ENCODE measurements at regions not wholly inside any gene's neighbourhood (a gene's known extent, or its start where the extent isn't known, plus 50 kb on each side); places are given as distances from the start of the nearest gene placed in this dataset.
"Not testable (repeated sequence)": the region's sequence is repeated elsewhere in the genome, so short reads cannot be mapped to it uniquely, and the experiment has no call there.

GRCh38 chr7:34487391-34488115 lies 170.5 kb upstream of the NPSR1 start:
- DNase-seq (ENCODE audit: low spot score), result no peak

DNA sequence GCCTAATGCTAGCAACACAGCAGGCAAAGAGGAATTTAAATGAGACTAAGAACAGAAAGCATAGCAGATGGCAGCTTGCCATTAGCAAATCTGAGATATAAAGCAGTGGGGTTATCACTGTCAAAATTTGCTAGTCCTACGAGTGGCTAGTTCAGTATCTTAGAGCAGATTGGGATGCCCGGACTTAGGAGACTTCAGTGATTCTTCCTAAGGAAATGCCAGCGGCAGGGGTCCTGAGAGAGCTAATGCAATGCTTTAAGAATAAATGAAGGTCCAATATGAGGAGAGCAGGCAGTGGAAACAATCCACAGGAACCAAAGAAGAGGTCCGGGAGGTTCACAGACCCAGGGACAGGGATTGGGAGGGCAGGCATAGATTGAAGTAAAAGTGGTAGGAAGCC lies 169.3 kb upstream of the NPSR1 start:
- DNase-seq (ENCODE audit: low spot score), result no peak

DNA sequence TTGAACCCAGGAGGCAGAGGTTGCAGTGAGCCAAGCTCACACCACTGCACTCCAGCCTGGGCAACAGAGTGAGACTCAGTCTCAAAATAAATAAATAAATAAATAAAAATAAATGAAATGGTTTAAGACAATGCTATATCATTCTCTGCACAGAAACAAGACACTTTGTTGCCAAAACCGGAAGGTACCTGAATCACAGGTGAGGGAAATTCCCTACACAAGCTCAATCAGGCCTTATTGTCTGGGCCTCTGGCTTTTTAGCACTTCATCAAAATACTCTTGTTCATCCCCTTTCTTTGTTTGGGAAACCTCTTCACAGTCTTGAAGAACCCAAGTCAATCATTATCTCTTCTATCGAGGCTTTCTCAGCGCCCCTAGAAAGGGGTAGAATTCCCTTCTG lies 166.1 kb upstream of the NPSR1 start:
- no peak for DNase-seq (ENCODE audit: low spot score)

- no peak for DNase-seq (ENCODE audit: low spot score)
Observed at GRCh38 chr7:34493752-34494151, 164.3 kb upstream of the NPSR1 start.

- no peak for DNase-seq (ENCODE audit: low spot score)
Observed at GRCh38 chr7:34497153-34497777, 160.8 kb upstream of the NPSR1 start.

DNA sequence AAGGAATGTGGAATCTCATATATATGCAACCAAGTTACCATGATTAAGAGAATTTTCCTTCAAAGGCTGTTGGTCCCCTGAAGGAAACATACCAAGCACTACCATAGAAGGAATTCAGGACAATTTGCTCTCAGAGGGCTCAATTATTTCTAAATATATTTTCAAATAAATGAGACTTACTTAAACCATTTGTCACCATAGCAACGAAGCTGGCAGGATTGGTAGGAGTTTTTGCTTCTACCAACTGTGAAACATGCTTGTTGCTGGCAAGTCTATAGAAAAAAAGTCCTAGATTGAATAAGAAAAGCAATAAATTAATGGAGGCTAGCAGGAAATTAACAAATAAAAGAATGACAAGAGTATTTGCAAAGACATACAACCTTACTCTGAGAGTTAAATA lies 156.9 kb upstream of the NPSR1 start:
- no peak for DNase-seq (ENCODE audit: low spot score)

- no peak for DNase-seq (ENCODE audit: low spot score)
Observed at GRCh38 chr7:34507191-34507590, 150.8 kb upstream of the NPSR1 start.

DNA sequence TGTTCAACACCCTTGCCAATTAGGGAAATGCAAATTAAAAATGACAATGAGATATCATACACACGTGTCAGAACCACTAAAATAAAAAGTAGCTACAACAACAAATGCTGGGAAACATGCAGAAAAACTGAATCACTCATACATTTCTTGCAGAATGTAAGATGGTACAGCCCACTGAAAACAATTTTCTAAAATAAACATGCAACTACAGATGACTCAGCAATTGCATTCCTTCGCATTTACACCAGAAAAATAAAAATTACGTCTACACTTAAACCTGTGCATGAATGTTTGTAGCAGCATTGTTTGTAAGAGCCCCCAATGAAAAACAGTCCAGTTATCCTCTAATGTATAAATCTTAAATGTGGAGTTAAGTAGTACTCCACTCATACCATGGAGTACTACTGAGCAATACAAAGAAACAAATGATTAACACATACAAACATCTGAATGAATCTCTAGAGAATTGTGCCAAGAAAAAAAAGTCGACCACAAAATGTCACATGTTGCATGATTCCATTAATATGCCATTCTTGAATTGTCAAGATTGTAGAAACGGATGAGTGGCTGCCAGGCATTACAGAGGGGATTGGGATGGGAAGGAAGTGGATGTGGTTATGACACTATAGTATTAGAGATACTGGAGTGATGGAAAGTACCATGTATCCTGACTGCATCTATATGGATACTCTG lies 134.6 kb upstream of the NPSR1 start:
- DNase-seq (ENCODE audit: low spot score), result no peak

DNA sequence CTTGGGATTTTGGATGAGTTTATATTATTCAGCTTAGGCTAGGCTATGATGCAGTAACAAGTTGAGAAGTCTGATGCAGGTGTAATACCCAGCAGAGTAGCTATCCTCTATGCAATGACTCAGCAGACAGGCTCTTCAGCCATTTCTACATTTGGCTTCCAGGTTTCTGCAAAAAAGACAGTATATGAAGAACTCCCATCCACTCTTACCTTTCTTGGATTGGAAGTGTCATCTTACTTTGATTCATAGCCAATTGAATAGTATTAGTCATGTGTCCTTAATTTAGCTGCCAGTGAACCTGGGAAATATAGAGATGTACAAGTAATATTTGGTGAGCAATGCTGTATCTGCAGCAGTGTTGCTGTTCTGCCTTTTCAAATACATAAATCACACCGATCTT lies 127.8 kb upstream of the NPSR1 start:
- DNase-seq (ENCODE audit: low spot score), result no peak

DNA sequence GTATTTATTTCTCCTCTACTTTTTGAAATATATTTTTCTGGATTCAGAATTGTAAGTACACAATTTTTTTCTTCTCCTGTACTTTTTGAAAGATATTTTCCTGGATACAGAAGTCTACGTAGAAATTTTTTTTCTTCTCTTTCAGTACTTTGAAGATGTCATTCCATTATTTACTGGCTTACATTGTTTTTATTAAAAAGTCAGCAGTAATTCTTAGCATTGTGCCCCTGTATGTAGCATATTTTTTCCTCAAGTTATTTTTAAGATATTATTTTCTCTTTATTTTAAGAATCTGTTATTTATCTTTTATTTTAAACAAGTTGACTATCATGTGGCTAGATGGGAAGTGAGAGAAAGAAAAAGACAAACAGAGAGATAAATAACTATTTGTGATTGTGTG lies 119.0 kb upstream of the NPSR1 start:
- no peak for DNase-seq (ENCODE audit: low spot score)

DNA sequence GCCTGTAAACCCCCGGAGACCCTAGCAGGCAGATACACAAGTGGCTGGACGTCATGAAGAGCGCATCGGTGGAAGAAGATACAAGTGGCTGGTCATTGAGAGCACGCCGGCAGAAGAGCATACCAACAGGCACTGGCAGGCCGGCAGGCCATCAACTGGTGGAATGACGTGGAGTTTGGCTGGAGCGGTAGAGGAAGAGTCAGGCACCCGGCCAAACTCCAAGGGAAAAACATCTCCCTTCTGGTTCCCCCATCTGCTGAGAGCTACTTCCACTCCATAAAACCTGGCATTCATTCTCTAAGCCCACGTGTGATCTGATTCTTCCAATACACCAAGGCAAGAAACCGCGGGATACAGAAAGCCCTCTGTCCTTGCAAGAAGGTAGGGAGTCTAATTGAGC lies 113.4 kb upstream of the NPSR1 start:
- no peak for DNase-seq (ENCODE audit: low spot score)

- no peak for DNase-seq (ENCODE audit: low spot score)
Observed at GRCh38 chr7:34550996-34551395, 107.0 kb upstream of the NPSR1 start.

DNA sequence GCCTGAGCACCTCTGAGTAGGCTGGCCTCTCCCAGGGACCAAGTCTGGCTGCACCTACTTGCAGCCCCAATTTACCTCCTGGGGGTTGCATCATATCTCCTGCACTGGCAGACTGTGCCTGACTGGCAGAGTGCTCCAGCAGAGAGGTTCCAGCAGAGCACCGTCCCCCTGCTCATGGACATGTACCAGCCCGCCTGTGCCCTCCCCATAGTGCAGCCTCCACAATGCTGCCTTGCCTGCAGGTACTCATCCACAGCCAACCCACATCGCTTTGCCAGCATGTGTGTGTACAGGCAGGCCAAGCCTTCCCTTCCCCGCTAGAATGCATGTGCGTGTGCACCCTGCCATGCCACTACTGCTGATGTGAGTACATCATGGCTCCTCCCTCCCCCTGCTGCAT lies 105.5 kb upstream of the NPSR1 start:
- no peak for DNase-seq (ENCODE audit: low spot score)

GRCh38 chr7:34558022-34558421 lies 100.0 kb upstream of the NPSR1 start:
- DNase-seq (ENCODE audit: low spot score), result no peak

DNA sequence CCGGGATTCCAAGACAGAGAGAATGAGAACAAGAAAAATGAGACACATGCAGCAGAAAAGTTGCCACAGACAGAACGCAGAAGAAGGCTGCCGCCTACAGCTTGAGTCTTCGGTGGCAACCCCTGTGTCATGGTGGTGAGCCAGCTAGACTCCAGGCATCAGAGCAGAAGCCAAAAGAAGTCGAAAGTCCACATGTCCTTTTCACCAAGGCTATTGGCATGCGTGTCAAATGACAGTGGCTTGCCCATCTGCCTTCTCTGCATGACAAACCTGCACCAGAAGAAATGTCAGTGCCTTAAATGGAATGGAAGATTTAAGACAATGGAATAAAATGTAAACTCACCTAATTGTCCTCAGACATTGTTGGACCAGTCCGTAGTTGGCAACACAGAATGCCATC lies 93.9 kb upstream of the NPSR1 start:
- DNase-seq (ENCODE audit: low spot score), result no peak

- DNase-seq (ENCODE audit: low spot score), result no peak
Observed at GRCh38 chr7:34567906-34568305, 90.1 kb upstream of the NPSR1 start.

- no peak for DNase-seq (ENCODE audit: low spot score)
Observed at GRCh38 chr7:34569975-34570699, 87.9 kb upstream of the NPSR1 start.

GRCh38 chr7:34575006-34575405 lies 83.0 kb upstream of the NPSR1 start:
- no peak for DNase-seq (ENCODE audit: low spot score)

GRCh38 chr7:34577934-34578333 lies 80.1 kb upstream of the NPSR1 start:
- not testable (repeated sequence) for DNase-seq (ENCODE audit: low spot score)

DNA sequence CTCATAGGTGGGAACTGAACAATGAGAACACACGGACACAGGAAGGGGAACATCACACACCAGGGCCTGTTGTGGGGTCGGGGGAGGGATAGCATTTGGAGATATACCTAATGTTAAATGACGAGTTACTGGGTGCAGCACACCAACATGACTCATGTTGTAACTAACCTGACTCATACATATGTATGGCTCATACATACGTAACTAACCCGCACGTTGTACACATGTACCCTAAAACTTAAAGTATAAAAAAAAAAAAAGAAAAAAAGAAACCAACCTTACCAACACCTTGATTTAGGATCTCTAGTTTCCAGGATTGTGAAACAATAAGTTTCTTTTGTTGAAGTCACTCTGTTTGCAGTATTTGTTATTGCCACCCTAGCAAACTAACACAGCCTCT lies 76.3 kb upstream of the NPSR1 start:
- DNase-seq (ENCODE audit: low spot score), result not testable (repeated sequence)

DNA sequence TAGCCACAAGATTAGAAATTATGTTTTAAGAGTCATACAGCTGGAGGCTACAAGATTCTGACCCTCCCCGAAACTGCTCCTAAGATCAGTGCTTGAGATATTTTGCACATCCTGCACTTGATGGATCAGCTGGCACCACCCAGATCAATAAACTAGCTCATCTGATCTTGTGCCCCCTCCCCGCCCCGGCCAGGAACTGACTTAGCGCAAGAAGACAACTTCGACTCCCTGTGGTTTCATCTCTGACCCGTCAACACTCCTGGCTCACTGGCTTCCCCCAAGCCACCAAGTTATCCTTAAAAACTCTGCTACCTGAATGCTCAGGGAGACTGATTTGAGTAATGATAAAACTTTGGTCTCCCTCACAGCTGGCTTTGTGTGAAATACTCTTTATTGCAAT lies 73.5 kb upstream of the NPSR1 start:
- DNase-seq (ENCODE audit: low spot score), result no peak

DNA sequence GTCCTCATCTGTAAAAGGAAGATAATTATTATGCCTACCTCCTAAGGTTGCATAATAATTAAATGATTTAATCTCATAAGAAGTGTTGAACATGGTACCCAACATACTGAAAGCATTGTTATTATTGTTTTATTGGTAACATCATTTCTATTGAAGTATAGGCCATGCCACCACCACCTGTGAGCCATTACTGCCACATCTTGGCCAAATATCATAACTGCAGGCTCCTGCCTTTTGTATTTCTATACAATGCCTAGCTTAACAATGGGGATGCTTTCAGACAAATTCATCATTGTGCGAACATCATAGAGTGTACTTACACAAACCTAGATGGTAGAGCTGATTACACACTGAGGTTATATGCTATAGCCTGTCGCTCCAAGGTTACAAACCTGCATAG lies 61.1 kb upstream of the NPSR1 start:
- DNase-seq (ENCODE audit: low spot score), result no peak

All from HuH-7.5 (cell line).